ENCODE measurements at regions not wholly inside any gene's neighbourhood (a gene's known extent, or its start where the extent isn't known, plus 50 kb on each side); places are given as distances from the start of the nearest gene placed in this dataset.
"Not testable (repeated sequence)": the region's sequence is repeated elsewhere in the genome, so short reads cannot be mapped to it uniquely, and the experiment has no call there.

DNA sequence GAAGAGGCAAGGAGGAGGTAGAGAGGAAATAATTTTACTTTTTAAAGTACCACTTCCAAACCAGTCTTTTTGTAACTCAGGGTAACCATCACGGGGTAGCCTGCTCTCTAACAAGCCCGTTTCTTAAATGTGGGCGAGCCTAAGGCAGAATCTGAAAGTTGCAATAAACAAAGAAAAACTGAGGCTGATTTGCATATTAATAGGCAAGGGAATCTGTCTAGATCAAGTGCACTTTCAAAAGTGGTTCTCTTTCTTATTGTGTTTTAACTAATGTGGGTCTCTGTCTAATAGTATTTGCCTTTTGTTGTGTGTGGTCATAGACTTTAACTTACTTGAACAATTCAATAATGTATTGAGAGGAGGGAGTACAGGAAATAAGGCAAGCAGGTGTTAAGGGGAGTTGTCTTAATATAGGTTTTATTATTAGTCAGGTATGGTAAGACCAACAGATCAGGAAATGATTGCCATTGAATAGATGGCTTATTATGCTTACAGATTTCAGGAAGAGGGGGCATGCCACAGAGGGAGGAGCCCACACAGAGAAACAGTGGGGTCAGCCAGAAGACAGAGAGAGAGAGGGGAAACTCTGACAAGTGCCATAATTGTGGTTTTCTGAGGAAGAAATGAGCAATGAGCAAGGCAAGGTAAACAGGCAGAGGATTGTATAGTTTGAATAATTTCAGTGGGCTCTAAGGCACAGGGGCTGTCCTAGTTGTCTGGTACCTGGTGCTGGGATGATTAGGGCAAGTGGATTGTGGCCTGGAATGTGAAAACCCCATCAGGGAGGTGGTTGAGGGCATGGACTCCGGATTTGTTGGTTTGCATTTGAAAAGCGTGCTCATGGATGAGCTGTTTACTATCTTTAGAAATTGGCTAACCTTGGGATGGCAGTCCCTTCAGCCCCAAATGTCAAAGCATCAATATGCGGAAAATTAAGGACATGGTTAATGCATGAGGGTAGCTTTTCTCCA, 237.2 kb downstream of the TOX3 start:
- DNase-seq (ENCODE audit: low read depth in 2 of 2): no peak

DNA sequence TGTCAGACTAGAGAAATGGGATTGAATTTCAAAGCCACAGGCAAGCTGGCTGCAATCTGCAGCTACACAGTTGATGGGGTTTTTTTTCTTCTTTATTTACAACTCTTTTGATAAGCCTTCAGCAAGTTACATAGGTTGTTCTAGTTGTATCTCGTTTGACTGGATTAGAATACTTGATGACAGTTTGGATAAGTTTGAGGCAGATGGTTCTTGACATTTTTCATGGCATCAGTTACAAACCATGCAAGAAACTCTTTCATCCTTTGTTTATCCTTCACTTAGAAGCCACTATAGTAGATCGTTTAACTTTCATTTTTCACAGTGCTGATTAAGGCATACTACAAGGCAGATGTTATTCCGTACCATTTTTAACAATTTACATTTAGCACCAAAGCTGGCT, 238.9 kb downstream of the TOX3 start:
- no peak for DNase-seq (ENCODE audit: low read depth in 2 of 2)

DNA sequence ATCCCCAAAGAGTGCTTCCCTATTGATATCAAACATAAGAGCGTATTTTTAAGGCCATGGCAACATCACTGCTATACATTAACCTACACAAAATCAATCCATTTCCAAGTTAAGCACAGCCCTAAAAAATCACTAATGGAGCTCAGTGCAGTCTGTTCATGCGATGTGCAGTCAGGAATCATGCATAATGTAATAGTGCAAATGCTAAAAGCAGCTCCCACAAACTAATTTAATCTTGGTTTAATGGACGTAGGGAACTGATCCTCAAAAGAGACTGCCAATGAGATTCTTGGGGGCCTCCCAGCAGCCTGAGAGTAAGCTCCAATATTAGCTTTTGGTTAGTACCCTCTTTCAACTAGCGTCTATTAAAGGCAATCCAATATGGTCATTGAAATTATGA, 245.9 kb downstream of the TOX3 start:
- DNase-seq (ENCODE audit: low read depth in 2 of 2): no peak

DNA sequence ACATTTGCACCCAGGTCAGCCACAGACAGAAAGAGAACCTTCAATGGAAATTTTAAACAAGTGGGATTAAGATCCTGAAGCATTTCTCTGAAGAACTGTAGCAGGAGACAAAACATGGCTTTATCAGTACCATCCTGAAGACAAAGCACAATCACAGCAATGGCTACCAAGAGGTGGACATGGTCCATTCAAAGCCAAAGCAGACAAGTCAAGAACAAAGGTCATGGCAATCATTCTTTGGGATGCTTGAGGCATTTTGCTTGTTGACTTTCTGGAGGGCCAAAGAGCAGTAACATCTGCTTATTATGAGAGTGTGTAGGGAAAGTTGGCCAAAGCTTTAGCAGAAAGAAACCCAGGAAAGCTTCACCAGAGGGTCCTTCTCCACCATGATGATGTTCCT, 248.2 kb downstream of the TOX3 start:
- DNase-seq (ENCODE audit: low read depth in 2 of 2): no peak

DNA sequence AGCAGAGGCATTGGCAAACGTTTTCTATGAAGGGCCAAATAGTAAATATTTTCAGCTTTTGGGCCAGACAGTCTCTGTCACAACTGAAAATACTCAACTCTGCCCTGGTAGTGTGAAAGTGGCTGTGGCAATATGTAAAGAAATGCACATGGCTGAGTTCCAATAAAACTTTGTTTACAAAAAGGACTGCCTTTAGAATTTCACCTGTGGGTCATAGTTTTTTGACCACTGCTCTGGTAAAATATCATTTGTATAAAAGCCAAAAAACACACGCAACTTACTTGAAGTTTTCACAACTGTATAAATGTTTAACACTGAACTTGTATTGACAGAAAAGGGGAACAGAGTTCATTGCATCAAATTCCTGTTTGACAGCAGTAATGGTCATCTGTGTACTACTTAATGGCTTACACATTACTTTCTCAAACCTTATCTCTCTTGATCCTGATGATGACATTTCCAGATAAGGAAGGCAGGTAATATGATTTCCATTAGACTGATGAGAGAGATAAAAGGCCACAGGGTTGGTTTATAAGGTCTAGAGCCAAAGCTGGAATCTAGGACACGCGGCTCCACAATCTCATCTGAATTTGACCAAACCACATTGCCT, 250.1 kb downstream of the TOX3 start:
- DNase-seq (ENCODE audit: low read depth in 2 of 2): not testable (repeated sequence)

DNA sequence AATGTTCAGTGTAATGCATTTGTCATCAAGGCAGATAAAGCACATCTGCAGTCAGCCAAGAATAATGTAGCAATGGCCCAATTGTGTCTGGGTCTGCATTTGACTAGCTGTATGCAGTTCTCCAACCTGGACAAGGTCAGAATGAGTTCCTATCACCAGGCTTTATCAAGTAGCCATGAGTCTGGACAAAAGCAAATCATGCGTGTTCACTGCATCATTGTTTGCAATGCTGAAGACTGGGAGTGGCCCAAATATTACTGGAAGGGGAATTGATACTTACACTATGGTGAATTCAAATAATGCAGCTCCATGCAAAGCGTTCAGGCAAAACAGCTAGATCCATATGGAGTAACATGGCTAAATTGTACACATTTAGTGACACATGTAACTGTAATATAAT, 250.9 kb downstream of the TOX3 start:
- DNase-seq (ENCODE audit: low read depth in 2 of 2): no peak

DNA sequence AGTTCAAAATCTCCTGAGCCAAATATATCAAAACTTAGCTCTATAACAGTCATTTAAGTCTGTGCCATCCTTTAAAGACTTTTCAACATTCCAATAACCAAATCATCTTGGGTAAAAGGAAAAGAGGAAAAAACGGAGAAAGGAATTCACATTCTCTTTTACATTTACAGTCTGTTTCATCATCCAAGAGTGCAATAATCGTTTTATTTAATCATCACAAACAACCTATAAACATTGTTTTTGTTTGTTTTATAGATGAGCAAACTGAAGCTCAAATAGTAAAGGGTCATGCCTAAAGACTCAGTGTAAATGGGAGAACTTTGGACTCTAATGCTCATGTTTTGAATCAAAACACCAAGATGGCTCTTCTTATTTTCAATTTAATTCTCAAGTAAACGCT, 252.3 kb downstream of the TOX3 start:
- DNase-seq (ENCODE audit: low read depth in 2 of 2): no peak

DNA sequence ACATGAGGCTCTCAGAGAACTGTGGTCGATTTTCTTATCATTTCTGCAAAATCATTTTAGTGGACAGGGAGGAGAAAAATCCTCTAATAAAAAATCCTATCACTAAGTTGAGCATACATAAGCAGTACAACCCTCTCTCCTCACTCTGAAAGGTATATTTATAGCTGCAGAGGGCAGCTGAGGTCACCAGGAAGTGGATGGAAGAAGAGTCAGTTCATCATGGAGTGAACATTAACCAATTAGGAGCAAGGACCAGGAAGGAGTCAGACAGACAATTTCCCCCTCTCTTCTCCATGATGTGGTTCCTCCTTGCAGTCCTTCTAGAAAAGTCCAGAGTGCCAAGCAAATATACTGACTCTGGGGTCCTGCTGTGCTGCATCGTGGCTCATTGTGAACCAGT, 253.7 kb downstream of the TOX3 start:
- no peak for DNase-seq (ENCODE audit: low read depth in 2 of 2)

DNA sequence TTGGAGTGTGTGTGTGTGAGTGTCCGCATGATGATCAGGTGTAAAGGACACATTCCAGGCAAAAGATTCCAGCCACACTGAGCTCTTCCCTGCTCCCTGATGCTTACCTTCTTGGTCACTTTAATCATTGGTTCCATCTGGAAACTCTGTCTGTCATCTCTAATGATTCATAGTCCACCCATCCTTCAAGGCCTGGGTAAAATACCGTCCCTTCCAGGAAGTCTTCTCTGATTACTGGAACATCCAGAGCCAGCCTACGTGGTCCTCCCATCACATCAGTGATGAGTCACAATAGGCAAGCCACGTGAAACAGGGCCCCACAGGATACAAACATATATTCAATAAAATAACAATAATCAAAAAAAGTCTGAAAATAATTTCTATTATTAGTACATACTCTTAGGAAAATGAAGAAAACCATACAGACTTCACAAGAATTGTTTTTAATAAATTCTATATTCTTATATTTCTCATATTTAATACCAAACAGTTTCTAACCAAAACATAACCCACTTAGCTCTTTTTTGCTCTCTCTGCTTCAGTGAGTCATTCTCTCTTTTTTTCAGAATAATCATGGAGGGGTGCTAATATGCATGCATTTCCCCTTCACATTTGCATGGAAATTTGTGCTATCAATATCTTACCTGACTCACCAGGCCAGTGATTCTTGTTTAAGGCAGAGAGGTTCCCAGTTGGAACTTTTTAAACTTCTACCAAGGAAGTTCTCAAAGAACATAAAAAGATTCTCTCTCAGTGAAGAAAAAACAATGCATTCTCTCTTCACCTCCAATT, 263.2 kb downstream of the TOX3 start:
- no peak for DNase-seq (ENCODE audit: low read depth in 2 of 2)

DNA sequence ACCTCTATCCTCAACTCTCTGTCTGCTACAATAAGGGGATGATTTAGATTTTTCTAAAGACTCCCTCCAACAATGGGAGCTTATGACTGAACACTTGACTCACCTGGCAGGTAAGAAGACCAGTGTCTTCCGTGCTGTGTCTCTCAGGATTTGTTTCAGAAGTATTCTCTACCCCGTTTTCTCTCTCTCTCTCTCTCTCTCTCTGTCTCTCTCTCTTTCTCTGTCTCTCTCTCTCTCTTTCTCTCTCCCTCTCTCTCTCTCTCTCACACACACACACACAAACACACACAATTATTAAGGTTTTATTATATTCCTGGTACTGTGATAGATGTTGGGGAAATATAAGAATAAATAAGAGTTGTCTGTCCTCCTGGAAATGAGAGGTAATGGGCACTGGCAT, 263.9 kb downstream of the TOX3 start:
- no peak for DNase-seq (ENCODE audit: low read depth in 2 of 2)

DNA sequence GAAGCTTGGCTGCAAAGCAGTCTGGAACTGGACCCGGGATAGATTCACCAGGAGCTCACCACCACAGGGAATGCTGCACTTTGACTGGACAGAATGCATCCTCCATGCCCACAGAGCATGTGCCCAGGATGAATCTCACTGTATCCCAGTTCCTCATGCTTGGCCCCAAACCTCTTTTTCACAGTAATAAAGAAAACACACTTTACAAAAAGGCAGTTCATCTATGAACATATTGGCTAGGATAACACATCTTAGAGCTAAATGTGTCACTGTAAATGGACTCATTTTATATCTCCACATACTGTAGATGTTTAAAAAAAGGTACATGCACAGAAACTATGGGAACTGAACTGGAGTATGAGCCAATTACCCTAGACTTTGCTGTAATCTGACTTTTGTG, 266.9 kb downstream of the TOX3 start:
- DNase-seq (ENCODE audit: low read depth in 2 of 2): no peak

DNA sequence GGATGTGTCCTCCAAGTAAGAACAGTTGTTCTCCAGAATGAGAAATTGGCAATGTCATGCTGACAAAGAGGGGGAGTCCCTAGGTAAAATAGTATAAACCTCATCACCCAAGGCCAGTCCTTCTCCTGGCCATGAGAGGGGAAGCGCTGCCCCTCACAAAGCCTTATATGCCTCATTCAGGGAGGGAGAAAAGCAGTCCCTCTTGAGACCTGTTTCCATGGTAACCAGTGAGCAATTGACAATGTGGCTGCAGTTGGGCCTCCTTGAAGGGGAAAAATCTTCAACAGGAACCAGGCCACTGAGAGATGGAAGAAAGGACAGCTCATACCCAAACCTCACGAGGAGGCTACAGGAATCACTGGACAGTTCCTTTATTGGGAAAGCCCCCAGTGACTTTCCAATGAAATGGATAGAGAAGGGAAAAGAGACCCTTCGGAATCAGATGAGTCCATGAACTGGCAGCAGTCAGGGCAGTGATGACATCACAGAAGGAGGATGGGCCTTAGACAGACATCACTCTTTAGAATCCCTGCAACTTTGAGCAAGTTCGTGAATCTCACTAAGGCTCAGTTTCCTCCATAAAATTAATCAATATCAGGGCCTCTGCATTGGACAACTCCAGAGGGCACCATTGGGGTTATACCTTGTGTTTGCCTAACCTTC, 275.7 kb downstream of the TOX3 start:
- no peak for DNase-seq (ENCODE audit: low read depth in 2 of 2)

DNA sequence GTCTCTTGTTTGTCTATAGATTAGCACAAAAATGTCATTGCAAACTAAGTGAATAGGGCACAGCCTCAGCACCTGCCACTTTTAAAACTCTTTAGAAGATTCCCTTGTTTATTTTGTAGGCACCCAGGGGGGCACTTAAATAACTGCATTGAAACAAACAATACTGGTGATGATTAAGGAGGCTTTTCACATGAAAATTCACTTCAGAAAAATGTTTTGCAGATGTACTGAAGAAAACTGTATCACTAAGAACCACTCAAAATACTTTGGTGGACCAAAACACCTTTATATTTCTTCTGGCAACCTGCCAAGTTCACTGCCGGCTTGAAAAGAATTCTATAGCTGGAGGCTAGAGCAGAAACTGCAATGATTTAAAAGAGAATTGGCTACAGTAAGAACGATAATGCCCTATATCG, 281.5 kb downstream of the TOX3 start:
- no peak for DNase-seq (ENCODE audit: low read depth in 2 of 2)

DNA sequence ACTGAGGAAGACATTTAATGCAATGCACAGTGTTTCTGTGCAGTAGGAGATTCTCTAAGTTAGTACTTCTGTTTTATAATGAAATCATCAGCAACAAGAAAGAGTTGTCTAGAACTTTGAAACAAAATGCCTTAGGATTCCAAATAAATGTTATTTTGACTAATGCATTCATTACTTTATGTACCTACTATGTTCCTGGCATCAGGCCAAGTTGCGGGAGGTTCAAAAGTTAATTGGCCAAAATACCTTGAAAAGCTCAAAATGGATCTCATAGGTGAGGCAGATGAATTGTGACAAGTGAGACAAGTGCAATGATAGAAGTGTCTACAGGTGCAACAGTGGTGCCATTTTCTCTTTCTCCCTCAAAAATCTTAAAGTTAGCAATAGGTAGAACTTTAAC, 289.4 kb downstream of the TOX3 start:
- DNase-seq (ENCODE audit: low read depth in 2 of 2): no peak

DNA sequence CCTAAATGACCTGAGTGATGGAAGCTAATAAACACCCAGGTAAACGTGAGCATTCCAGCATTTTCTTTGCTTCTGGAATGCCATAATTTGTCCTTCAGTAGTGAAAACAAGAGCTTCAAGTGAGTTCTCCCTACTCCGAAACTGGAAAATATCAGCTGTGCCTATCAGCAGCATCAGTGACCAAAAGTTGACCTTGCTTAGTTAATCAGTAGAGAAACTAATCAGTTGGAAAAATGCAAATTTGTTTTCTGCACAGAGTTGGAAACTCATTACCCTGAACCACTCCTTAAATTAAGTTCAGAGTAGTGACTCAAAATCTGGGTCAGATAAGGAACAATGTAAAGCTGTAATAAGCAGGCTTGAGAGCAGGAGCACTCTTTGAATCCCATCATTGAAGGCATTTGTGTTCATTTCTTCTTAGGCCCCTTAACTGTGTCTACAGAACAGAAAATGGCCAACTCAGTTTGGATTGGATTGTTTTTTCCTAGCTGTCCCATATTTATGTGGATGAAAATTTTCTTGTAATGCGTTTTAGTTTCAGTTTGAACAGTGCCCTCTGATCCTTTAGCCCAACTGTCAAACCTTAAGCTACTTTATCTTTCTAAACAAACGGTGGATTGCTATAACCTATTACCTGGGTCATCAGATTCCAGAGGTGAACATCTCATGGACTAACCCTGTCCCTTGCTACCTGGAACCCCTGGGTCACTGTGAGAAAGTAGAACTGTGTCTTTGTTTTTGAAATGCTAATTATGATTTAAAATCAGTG, 290.4 kb downstream of the TOX3 start:
- DNase-seq (ENCODE audit: low read depth in 2 of 2): no peak

DNA sequence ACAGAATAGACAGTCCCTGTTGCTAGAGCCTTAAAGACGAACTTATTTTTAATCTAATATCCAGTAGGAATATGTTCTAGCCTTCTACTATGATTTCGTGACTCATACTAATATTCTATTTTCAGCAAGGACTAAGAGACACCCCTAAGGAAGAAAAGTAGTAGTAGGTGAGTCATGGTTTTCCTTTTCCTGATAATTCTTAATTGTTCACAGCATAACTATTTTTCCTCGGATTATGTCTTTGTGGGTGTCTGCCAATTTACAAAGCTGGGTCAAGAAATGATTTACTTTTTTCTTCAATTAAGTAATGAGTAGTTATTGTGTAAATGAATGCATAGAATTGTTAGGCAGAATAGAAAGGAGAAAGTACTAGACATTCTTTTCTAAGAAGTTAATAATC, 292.2 kb downstream of the TOX3 start:
- DNase-seq (ENCODE audit: low read depth in 2 of 2): no peak

DNA sequence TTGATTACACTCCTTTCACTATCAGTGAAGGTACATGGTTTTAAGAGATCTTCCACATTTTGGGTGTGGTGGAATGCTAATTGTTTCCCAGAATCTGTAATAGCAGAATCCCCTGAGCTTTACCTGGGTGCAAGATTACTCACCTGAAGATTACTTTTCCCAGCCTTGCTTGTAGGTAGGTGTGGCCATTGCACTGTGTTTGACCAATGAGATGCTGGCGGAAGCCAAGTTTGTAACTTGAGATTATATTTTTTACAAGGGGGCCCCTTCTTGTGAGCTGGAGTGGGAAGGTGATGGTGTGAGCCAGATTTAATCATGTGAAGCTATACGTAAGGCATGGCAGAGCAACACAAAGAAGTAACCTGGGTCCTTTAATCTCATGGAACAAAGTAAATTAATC, 294.3 kb downstream of the TOX3 start:
- DNase-seq (ENCODE audit: low read depth in 2 of 2): no peak

DNA sequence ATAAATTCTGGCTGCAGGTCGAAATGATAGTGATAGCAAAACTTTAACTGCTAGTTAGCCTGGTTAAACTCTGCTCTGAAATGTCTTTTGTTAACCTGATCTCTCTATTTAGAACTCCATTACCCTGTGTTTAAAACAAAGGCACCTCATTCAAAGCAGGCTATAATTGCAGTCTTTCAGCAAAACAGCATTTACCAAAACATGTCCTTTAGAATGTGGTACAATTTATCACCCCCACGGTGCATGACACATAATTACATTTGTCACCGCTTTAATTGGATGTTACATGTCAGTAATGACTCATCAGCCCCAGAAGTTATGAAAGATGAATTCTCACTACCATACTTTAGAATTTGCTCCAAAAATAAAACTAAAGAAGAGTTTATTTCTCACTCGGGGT, 295.4 kb downstream of the TOX3 start:
- DNase-seq (ENCODE audit: low read depth in 2 of 2): no peak

DNA sequence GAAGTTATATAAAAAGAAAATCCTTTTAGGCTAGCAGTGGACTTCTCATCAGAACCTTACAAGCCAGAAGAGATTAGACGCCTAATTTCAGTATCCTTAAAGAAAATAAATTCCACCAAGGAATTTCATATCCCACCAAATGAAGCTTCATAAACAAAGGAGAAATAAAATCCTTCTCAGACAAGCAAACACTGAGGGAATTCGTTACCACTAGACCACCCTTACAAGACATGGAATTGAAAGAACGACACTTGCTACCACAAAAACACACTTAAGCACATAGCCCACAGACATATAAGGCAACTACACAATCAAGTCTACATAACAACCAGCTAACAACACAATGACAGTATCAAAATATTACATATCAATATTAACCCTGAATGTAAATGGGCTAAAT, 299.2 kb downstream of the TOX3 start:
- no peak for DNase-seq (ENCODE audit: low read depth in 2 of 2)

DNA sequence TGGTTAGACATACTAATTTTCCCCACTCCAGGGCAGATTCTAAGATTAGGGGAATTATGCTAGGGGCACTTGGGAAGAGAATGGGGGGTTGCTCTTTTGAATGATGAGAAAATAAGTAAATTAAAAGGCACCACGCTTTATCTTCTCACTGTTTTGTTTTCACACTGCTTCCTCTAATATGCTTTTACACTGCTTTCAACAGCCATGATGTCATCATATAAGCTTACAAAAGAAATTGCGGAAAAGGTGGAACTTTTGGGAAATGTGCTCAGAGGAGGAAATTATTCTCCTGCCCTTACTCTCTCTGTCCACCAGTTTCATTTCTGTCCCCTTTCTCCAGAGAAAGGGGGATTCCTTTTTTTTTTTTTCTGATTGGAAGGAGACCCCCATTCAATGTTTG, 308.2 kb downstream of the TOX3 start:
- no peak for DNase-seq (ENCODE audit: low read depth in 2 of 2)

DNA sequence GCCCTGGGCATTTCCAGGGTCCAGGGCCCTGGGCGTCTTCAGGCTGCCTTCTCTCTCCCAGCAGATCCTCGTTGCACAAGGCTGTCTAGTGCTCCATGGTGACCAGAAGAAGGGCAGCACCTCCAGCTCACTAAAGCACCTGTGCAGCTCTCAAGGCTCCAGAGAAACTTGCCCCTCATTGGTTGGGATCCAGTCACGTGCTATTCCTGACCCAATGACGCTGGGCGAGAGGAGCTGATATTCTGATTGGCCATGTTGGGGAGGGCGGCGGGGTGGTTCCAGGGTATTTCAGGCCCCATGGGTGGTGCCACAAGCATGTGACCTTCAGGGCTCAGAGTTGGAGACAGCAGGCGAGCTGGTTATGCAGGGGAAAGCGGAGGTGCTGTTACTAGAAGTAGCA, 309.1 kb downstream of the TOX3 start:
- no peak for DNase-seq (ENCODE audit: low read depth in 2 of 2)
